ENCODE measurements at regions not wholly inside any gene's neighbourhood (a gene's known extent, or its start where the extent isn't known, plus 50 kb on each side); places are given as distances from the start of the nearest gene placed in this dataset.
"Not testable (repeated sequence)": the region's sequence is repeated elsewhere in the genome, so short reads cannot be mapped to it uniquely, and the experiment has no call there.

DNA sequence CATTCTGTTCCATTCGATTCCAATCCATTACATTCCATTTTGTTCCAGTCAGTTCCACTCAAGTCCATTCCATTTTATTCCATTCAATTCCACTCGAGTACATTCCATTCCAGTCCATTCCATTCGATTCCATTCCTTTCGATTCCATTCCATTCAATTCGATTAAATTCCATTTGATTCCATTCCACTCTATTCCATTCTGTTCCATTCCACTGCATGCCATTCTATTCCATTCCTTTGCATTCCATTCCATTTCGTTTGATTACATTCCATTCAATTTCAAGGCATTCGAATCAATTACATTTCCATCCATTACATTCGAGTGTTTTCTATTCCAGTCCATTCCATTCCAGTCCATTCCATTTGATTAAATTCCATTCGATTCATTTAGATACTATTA, 2590.9 kb upstream of the TPTE start:
- H2AFZ ChIP-seq (ENCODE audit: low read length); H2BK20ac ChIP-seq (ENCODE audit: low read depth, low read length, poor library complexity, severe bottlenecking); H3K9ac ChIP-seq (ENCODE audit: extremely low read depth, insufficient read length, low read length); DNase-seq; H2BK12ac ChIP-seq (ENCODE audit: insufficient read length, low read depth, low read length); H4K8ac ChIP-seq (replicated peaks; ENCODE audit: insufficient read length, low read depth, low read length); H3K4me1 Mint-ChIP-seq; H3K23me2 ChIP-seq (ENCODE audit: insufficient read length, low read depth, low read length, poor library complexity, severe bottlenecking); H2BK5ac ChIP-seq (ENCODE audit: insufficient read length, low read length); H4K5ac ChIP-seq (ENCODE audit: insufficient read length, low read depth, low read length); H3K27me3 ChIP-seq (ENCODE audit: insufficient read depth, low read length); H3K23ac ChIP-seq (ENCODE audit: insufficient read length, low read depth, low read length); H2BK120ac ChIP-seq (ENCODE audit: low read depth, low read length, poor library complexity, severe bottlenecking); H2AK5ac ChIP-seq (ENCODE audit: insufficient read length, low read length); H3K9me3 ChIP-seq (ENCODE audit: control insufficient read depth, low read depth, low read length); H2BK15ac ChIP-seq (ENCODE audit: low read depth, low read length); H3K4me1 ChIP-seq (ENCODE audit: insufficient read depth, low read length); H3K18ac ChIP-seq (ENCODE audit: insufficient read length, low read depth, low read length); H4K20me1 ChIP-seq (ENCODE audit: control insufficient read depth, insufficient read depth, insufficient read length); H3K79me2 ChIP-seq (ENCODE audit: insufficient read depth, low read length); H4K91ac ChIP-seq (ENCODE audit: insufficient read length, low read depth, low read length); H3K4me3 Mint-ChIP-seq; H3K14ac ChIP-seq (ENCODE audit: insufficient read depth, low read length); H3K4me2 ChIP-seq (ENCODE audit: insufficient read depth, insufficient read length, low read length); H3K79me1 ChIP-seq (ENCODE audit: insufficient read depth, low read depth, low read length, poor library complexity, severe bottlenecking); H3K4ac ChIP-seq (ENCODE audit: low read depth, low read length); H3K56ac ChIP-seq (ENCODE audit: insufficient read length, low read depth, low read length); H3K27ac Mint-ChIP-seq; H3K27ac ChIP-seq (ENCODE audit: insufficient read length, low read depth, low read length); H3K9me3 Mint-ChIP-seq; H3T11ph ChIP-seq (ENCODE audit: low read length): not testable (repeated sequence)
- WGBS (ENCODE audit: extremely low coverage, insufficient read length, low lambda C conversion rate): 97% methylated on average over 4 of the region's 9 CpGs
- Mint-ChIP-seq H3K36me3 (ENCODE audit: insufficient read depth in 1 of 3, low read depth in 3 of 3) (peaks cover 38 to 51% (median 49%) of the 10 kb centered on the region in 3 experiments; a peak in 6 of 7 replicates), H3K27me3 (ENCODE audit: low read depth) (peaks cover 48% of the 10 kb centered on the region)

DNA sequence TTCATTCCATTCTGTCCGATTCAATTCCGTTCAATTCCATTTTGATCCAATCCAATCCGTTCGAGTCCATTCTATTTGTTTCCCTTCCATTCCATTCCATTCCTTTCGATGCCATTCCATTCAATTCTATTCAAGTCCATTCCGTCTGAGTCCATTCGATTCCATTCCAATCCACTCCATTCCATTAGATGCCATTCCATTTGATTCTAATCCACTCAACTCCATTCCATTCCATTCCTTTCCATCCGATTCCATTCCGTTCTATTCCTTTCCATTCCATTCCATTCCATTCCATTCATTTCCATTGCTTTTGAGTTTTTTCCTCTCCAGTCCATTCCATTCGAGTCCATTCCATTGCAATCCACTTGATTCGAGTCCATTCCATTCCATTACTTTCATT, 2589.3 kb upstream of the TPTE start:
- H3K18ac ChIP-seq (ENCODE audit: insufficient read length, low read depth, low read length); H3K23ac ChIP-seq (ENCODE audit: insufficient read length, low read depth, low read length); H3K56ac ChIP-seq (ENCODE audit: insufficient read length, low read depth, low read length); H3K23me2 ChIP-seq (ENCODE audit: insufficient read length, low read depth, low read length, poor library complexity, severe bottlenecking); H3K4me1 Mint-ChIP-seq; H4K8ac ChIP-seq (replicated peaks; ENCODE audit: insufficient read length, low read depth, low read length); H3K9me3 Mint-ChIP-seq; DNase-seq; H3K14ac ChIP-seq (ENCODE audit: insufficient read depth, low read length); H3K4me2 ChIP-seq (ENCODE audit: insufficient read depth, insufficient read length, low read length); H3K79me1 ChIP-seq (ENCODE audit: insufficient read depth, low read depth, low read length, poor library complexity, severe bottlenecking); H3T11ph ChIP-seq (ENCODE audit: low read length); H4K5ac ChIP-seq (ENCODE audit: insufficient read length, low read depth, low read length); H3K27ac Mint-ChIP-seq; H3K9me3 ChIP-seq (ENCODE audit: control insufficient read depth, low read depth, low read length); H3K9ac ChIP-seq (ENCODE audit: extremely low read depth, insufficient read length, low read length); H2BK15ac ChIP-seq (ENCODE audit: low read depth, low read length); H2AK5ac ChIP-seq (ENCODE audit: insufficient read length, low read length); H2BK12ac ChIP-seq (ENCODE audit: insufficient read length, low read depth, low read length); H2BK20ac ChIP-seq (ENCODE audit: low read depth, low read length, poor library complexity, severe bottlenecking); H2AFZ ChIP-seq (ENCODE audit: low read length); H3K4me3 Mint-ChIP-seq; H4K91ac ChIP-seq (ENCODE audit: insufficient read length, low read depth, low read length); H2BK120ac ChIP-seq (ENCODE audit: low read depth, low read length, poor library complexity, severe bottlenecking); H3K4ac ChIP-seq (ENCODE audit: low read depth, low read length); H2BK5ac ChIP-seq (ENCODE audit: insufficient read length, low read length); H3K27me3 ChIP-seq (ENCODE audit: insufficient read depth, low read length); H3K27ac ChIP-seq (ENCODE audit: insufficient read length, low read depth, low read length); H4K20me1 ChIP-seq (ENCODE audit: control insufficient read depth, insufficient read depth, insufficient read length); H3K79me2 ChIP-seq (ENCODE audit: insufficient read depth, low read length); H3K4me1 ChIP-seq (ENCODE audit: insufficient read depth, low read length): not testable (repeated sequence)
- Mint-ChIP-seq H3K36me3 (ENCODE audit: insufficient read depth in 1 of 3, low read depth in 3 of 3) (peaks cover 55 to 68% (median 64%) of the 10 kb centered on the region in 3 experiments; a peak in 6 of 7 replicates), H3K27me3 (ENCODE audit: low read depth) (peaks cover 49% of the 10 kb centered on the region)
- WGBS (ENCODE audit: extremely low coverage, insufficient read length, low lambda C conversion rate): 100% methylated on average over 4 of the region's 11 CpGs

Measured in H9 (cell line).